BJ (cell line): ENCODE measurements at regions not wholly inside any gene's neighbourhood (a gene's known extent, or its start where the extent isn't known, plus 50 kb on each side); places are given as distances from the start of the nearest gene placed in this dataset.

Experiments used
- CTCF ChIA-PET: fragments of 350-600 bp; formaldehyde crosslinking; extraction: SDS; loops from one replicate; lab custom pipeline; 2021; ENCODE audit warnings: antibody characterized with exemption, inconsistent platforms; lab: Yijun Ruan, JAX
- POLR2A ChIA-PET: fragments of 300-600 bp; sonication (Branson Sonifier 250); formaldehyde crosslinking; extraction: SDS; loops from one replicate; lab custom pipeline; 2021; ENCODE audit warnings: antibody characterized with exemption; lab: Charles Lee
- DNase-seq: peaks from one replicate; pipeline ENCODE4 v3.0.0-alpha.2; 2011; ENCODE audit warnings: low read depth
- H3K27me3 ChIP-seq: 2 replicates; pipeline ENCODE4 v1.6.0; 2011; ENCODE audit warnings: low read length; ENCODE audit not compliant: control insufficient read depth, insufficient read depth
- H3K36me3 ChIP-seq: 2 replicates; pipeline ENCODE4 v1.5.1; 2011; ENCODE audit warnings: low read length; ENCODE audit not compliant: control insufficient read depth, insufficient read depth
- H3K4me3 ChIP-seq: 2 replicates; pipeline ENCODE4 v1.5.1; 2011; ENCODE audit warnings: low read depth, mild to moderate bottlenecking, control low read depth, low read length
- TF ChIP-seq, protein P1 (sequence below): IDR thresholded peaks from 2 replicates; pipeline ENCODE4 v1.5.1; 2011; ENCODE audit warnings: low read depth, mild to moderate bottlenecking, control low read depth, inconsistent platforms, low read length, moderate library complexity; ENCODE audit not compliant: insufficient read depth

DNA sequence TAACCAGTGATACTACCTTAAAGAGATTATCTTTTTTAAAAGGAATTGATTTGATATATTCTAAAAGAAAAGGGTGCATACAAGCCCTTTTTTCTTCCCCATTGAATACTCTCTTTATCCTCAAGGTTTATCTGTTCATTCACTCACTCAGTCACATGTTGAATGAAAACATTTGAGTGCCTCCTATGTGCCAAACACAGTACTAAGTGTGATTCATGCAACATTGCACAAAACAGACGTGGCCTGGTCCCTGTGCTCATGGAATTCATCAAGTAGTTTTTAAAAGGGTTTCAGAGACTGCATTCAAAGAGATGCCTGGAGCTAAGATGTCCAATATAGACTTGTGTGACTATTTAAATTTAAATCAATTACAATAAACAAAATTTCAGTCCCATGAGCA, 462.2 kb upstream of the MDFIC2 start:
- Histone ChIP-seq H3K27me3 (no peaks in the 10 kb centered on the region), H3K36me3 (no peaks in the 10 kb centered on the region), H3K4me3 (no peak overlapping the region)
- TF ChIP-seq, protein P1, sequence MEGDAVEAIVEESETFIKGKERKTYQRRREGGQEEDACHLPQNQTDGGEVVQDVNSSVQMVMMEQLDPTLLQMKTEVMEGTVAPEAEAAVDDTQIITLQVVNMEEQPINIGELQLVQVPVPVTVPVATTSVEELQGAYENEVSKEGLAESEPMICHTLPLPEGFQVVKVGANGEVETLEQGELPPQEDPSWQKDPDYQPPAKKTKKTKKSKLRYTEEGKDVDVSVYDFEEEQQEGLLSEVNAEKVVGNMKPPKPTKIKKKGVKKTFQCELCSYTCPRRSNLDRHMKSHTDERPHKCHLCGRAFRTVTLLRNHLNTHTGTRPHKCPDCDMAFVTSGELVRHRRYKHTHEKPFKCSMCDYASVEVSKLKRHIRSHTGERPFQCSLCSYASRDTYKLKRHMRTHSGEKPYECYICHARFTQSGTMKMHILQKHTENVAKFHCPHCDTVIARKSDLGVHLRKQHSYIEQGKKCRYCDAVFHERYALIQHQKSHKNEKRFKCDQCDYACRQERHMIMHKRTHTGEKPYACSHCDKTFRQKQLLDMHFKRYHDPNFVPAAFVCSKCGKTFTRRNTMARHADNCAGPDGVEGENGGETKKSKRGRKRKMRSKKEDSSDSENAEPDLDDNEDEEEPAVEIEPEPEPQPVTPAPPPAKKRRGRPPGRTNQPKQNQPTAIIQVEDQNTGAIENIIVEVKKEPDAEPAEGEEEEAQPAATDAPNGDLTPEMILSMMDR: no peak
- POLR2A ChIA-PET: interaction anchor here (0.6 kb wide), 1 partner anchor 9 kb away, joined by 3 read pairs; no protein-coding TSS in a partner anchor
- CTCF ChIA-PET: no interaction called here
- no peak for DNase-seq

- POLR2A ChIA-PET: no interaction called here
- TF ChIP-seq, protein P1: no peak
- Histone ChIP-seq H3K4me3 (no peak overlapping the region), H3K27me3 (no peaks in the 10 kb centered on the region), H3K36me3 (no peaks in the 10 kb centered on the region)
- CTCF ChIA-PET: interaction anchor here (1.0 kb wide), 1 partner anchor 65 kb away, joined by 3 read pairs; no protein-coding TSS in a partner anchor
- no peak for DNase-seq
These were observed 459.1 kb upstream of the MDFIC2 start for GRCh38 chr3:70771426-70772147.

DNA sequence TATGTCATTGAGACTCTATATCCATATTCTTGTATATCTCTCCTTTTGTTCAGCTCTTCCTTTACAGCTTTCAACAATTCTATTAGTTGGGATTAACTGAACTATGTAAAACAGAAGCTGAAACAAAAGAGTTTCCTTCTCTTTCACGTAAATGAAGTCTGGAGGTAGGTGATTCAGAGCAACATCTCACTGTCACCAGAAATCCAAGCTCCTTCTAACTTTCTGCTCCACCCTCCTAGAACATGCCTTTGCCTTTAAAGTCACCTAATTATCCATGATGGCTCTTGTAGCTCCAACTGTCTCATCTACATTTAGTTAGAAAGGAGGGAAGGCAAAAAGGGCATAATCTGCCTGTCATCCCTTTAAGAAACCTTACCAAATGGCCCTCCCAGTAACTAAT, 458.2 kb upstream of the MDFIC2 start:
- CTCF ChIA-PET: interaction anchor here (0.7 to 1.2 kb wide), 3 partner anchors 9 to 41 kb away, joined by 3 to 4 read pairs (median 4); no protein-coding TSS in a partner anchor
- Histone ChIP-seq H3K4me3 (no peak overlapping the region), H3K36me3 (no peaks in the 10 kb centered on the region), H3K27me3 (no peaks in the 10 kb centered on the region)
- DNase-seq: no peak
- TF ChIP-seq, protein P1: no peak
- POLR2A ChIA-PET: no interaction called here

- Histone ChIP-seq H3K27me3 (no peaks in the 10 kb centered on the region; the same call in 1 of the 2 replicates), H3K4me3 (no peak overlapping the region), H3K36me3 (no peaks in the 10 kb centered on the region)
- ChIA-PET POLR2A (no interaction called here), CTCF (interaction anchor here (0.7 kb wide), 1 partner anchor 222 kb away, joined by 3 read pairs; no protein-coding TSS in a partner anchor)
- no peak for DNase-seq
- TF ChIP-seq, protein P1: no peak
These were observed 453.9 kb upstream of the MDFIC2 start for GRCh38 chr3:70766301-70766700.

- POLR2A ChIA-PET: no interaction called here
- Histone ChIP-seq H3K4me3 (no peak overlapping the region), H3K36me3 (no peaks in the 10 kb centered on the region), H3K27me3 (no peaks in the 10 kb centered on the region; the same call in 1 of the 2 replicates)
- TF ChIP-seq, protein P1: no peak
- CTCF ChIA-PET: interaction anchor here (1.4 kb wide), 1 partner anchor 22 kb away, joined by 3 read pairs; no protein-coding TSS in a partner anchor
- DNase-seq: no peak
These were observed 451.5 kb upstream of the MDFIC2 start for GRCh38 chr3:70763894-70764293.
